Parathyroid adenoma (tissue), 2 donors: ENCODE measurements at regions not wholly inside any gene's neighbourhood (a gene's known extent, or its start where the extent isn't known, plus 50 kb on each side); places are given as distances from the start of the nearest gene placed in this dataset.

Experiments used
- H2AFZ ChIP-seq: fragments of 300-600 bp; sonication (generic); one replicate; pipeline ENCODE4 v1.7.0; 2017; ENCODE audit warnings: antibody characterized with exemption, mild to moderate bottlenecking
- H3K27ac ChIP-seq: fragments of 300-600 bp; sonication (generic); one replicate; pipeline ENCODE4 v1.7.0; 2017
- H3K27me3 ChIP-seq: fragments of 300-600 bp; sonication (generic); one replicate; pipeline ENCODE4 v1.7.0; 2017; ENCODE audit warnings: low read length; ENCODE audit not compliant: control insufficient read depth, insufficient read depth
- H3K36me3 ChIP-seq: fragments of 300-600 bp; sonication (generic); one replicate; pipeline ENCODE4 v1.7.0; 2017; ENCODE audit warnings: low read length; ENCODE audit not compliant: control insufficient read depth, insufficient read depth
- H3K4me1 ChIP-seq: fragments of 300-600 bp; sonication (generic); one replicate; pipeline ENCODE4 v1.7.0; 2017; ENCODE audit warnings: control low read depth
- H3K4me2 ChIP-seq: fragments of 300-600 bp; sonication (generic); one replicate; pipeline ENCODE4 v1.7.0; 2017; ENCODE audit warnings: low read length
- H3K4me3 ChIP-seq: fragments of 300-600 bp; sonication (generic); one replicate; pipeline ENCODE4 v1.7.0; 2017; ENCODE audit warnings: low read depth, low read length
- H3K79me2 ChIP-seq: fragments of 300-600 bp; sonication (generic); one replicate; pipeline ENCODE4 v1.7.0; 2017; ENCODE audit warnings: control low read depth
- H3K9ac ChIP-seq: fragments of 300-600 bp; sonication (generic); one replicate; pipeline ENCODE4 v1.7.0; 2017; ENCODE audit warnings: mild to moderate bottlenecking
- H3K9me3 ChIP-seq: fragments of 300-600 bp; sonication (generic); one replicate; pipeline ENCODE4 v1.7.0; 2017; ENCODE audit warnings: low read length; ENCODE audit not compliant: control insufficient read depth
- CTCF ChIP-seq: fragments of 300-600 bp; sonication (generic); IDR thresholded peaks from one replicate; pipeline ENCODE4 v1.7.0; 2017; ENCODE audit warnings: antibody characterized with exemption, mild to moderate bottlenecking
- donor health status: primary hyperparathyroidism.

GRCh38 chr12:23041774-23042173 lies 416.8 kb downstream of the ETNK1 start:
- Histone ChIP-seq H3K9me3 (no peaks in the 10 kb centered on the region), H3K4me3 (no peak overlapping the region), H3K4me2 (no peak overlapping the region), H3K4me1 (no peaks in the 10 kb centered on the region), H2AFZ (no peak overlapping the region), H3K27ac (no peak overlapping the region), H3K36me3 (no peaks in the 10 kb centered on the region), H3K79me2 (no peaks in the 10 kb centered on the region), H3K27me3 (no peaks in the 10 kb centered on the region), H3K9ac (no peak overlapping the region)
- TF ChIP-seq CTCF: no peak

GRCh38 chr12:23043646-23044045 lies 418.7 kb downstream of the ETNK1 start:
- no peak overlapping the region for H3K9ac ChIP-seq
- no peak overlapping the region for H3K4me3 ChIP-seq
- no peak overlapping the region for H3K27ac ChIP-seq
- H2AFZ ChIP-seq: no peak overlapping the region
- H3K36me3 ChIP-seq: no peaks in the 10 kb centered on the region
- no peak overlapping the region for H3K4me2 ChIP-seq
- no peaks in the 10 kb centered on the region for H3K4me1 ChIP-seq
- H3K79me2 ChIP-seq: no peaks in the 10 kb centered on the region
- TF ChIP-seq CTCF: no peak
- no peaks in the 10 kb centered on the region for H3K9me3 ChIP-seq
- no peaks in the 10 kb centered on the region for H3K27me3 ChIP-seq

GRCh38 chr12:23049180-23049579 lies 424.2 kb downstream of the ETNK1 start:
- Histone ChIP-seq H3K4me1 (no peaks in the 10 kb centered on the region), H3K9me3 (no peaks in the 10 kb centered on the region), H3K27me3 (no peaks in the 10 kb centered on the region), H3K79me2 (no peaks in the 10 kb centered on the region), H2AFZ (no peak overlapping the region), H3K4me2 (no peak overlapping the region), H3K9ac (no peak overlapping the region), H3K36me3 (no peaks in the 10 kb centered on the region), H3K4me3 (no peak overlapping the region), H3K27ac (no peak overlapping the region)
- TF ChIP-seq CTCF: no peak

GRCh38 chr12:23055004-23055403 lies 430.0 kb downstream of the ETNK1 start:
- H3K27me3 ChIP-seq: no peaks in the 10 kb centered on the region
- H3K36me3 ChIP-seq: no peaks in the 10 kb centered on the region
- no peak overlapping the region for H3K4me2 ChIP-seq
- no peak overlapping the region for H2AFZ ChIP-seq
- no peak overlapping the region for H3K4me3 ChIP-seq
- H3K4me1 ChIP-seq: no peaks in the 10 kb centered on the region
- no peak for TF ChIP-seq CTCF
- H3K27ac ChIP-seq: no peak overlapping the region
- no peaks in the 10 kb centered on the region for H3K79me2 ChIP-seq
- H3K9ac ChIP-seq: no peak overlapping the region
- H3K9me3 ChIP-seq: no peaks in the 10 kb centered on the region

GRCh38 chr12:23057571-23057970 lies 432.6 kb downstream of the ETNK1 start:
- Histone ChIP-seq H3K9ac (no peak overlapping the region), H3K4me1 (no peaks in the 10 kb centered on the region), H3K79me2 (no peaks in the 10 kb centered on the region), H3K36me3 (no peaks in the 10 kb centered on the region), H3K9me3 (no peaks in the 10 kb centered on the region), H2AFZ (no peak overlapping the region), H3K27me3 (no peaks in the 10 kb centered on the region), H3K27ac (no peak overlapping the region), H3K4me3 (no peak overlapping the region), H3K4me2 (no peak overlapping the region)
- TF ChIP-seq CTCF: no peak
